ENCODE measurements at regions not wholly inside any gene's neighbourhood (a gene's known extent, or its start where the extent isn't known, plus 50 kb on each side); places are given as distances from the start of the nearest gene placed in this dataset.

- no peak for TF ChIP-seq POLR2AphosphoS5 (IDR thresholded peaks at IDR 0.05; ENCODE audit: low read depth, low read length)
- TF ChIP-seq POLR2A (IDR thresholded peaks at IDR 0.05; ENCODE audit: low read depth, low read length): no peak
Observed at GRCh38 chr6:47379328-47379727, 69.6 kb upstream of the TNFRSF21 start.

Data from GM12891 (cell line).